HG02763 (cell line): ENCODE measurements at regions not wholly inside any gene's neighbourhood (a gene's known extent, or its start where the extent isn't known, plus 50 kb on each side); places are given as distances from the start of the nearest gene placed in this dataset.
"Not testable (repeated sequence)": the region's sequence is repeated elsewhere in the genome, so short reads cannot be mapped to it uniquely, and the experiment has no call there.

ENCODE experiments used
- ATAC-seq: cut with Tn5 transposase; IDR thresholded peaks from one replicate; pipeline ENCODE4 v1.9.1; 2021; ENCODE audit warnings: mild to moderate bottlenecking, moderate library complexity; ENCODE audit not compliant: unreplicated experiment

DNA sequence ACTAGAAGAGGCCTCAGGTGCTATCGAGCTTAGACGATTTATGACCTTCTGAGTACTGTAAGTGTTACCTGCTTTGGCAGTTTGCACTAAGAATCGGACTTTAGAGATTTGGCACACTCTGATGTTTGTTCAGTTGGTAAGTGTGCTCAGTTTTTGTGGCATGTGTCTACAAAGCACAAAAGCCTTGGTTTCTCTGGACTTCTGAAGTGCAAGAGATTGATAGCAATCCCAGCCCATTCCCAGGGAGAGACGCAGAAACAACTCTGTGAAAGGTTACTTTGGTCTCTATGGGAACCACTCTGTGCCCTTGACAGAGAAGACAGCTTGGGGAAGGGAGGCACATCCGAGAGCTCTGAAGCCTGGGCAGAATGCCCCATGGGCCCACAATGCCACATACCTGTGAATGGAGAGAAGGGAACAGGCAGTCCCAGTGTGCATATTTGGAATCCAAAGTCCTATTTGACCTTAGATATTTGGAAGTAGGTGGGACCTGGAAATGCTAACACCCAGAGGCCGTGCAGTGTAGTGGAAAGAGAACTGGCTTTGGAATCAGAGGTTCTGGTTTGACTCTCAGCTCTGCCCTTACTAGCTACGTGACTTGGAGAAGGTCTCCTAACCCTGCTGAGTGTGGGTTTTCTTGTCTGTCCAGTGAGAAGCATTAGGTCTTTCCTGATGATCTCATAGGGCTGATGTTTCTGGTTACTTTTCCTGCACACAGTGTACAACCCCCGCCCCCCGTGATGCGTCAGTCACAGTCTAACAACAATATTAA lies 194.3 kb upstream of the VLDLR start:
- no peak for ATAC-seq

DNA sequence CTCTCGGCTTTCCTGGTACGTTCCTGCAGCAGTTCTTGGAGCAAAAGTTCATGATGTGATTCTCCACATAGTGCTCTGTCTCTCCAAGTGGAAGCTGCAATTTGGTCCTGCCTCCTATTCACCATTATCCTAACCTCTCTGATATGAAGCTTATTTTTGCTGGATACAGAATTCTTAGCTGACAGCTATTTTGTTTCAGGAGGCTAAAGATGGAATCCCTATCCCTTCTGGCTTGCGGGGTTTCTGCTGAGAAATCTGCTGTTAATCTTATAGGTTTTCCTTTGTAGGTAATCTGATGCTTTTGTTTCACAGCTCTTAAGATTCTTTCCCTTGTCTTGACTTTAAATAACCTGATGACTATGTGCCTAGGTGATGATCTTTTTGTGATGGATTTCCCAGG lies 181.6 kb upstream of the VLDLR start:
- ATAC-seq, result no peak

DNA sequence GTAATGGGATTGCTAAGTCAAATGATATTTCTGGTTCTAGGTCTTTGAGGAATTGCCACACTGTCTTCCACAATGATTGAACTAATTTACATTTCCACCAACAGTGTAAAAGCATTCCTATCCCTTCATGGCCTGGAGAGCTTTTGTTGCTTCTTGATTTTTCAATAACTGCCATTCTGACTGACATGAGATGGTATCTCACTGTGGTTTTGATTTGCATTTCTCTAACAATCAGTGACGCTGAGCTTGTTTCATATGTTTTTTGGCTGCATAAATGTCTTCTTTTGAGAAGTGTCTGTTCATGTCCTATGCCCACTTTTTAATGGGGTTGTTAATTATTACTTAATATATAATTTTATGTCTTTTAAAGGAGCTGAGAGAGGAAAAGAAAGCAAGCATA lies 177.7 kb upstream of the VLDLR start:
- not testable (repeated sequence) for ATAC-seq

DNA sequence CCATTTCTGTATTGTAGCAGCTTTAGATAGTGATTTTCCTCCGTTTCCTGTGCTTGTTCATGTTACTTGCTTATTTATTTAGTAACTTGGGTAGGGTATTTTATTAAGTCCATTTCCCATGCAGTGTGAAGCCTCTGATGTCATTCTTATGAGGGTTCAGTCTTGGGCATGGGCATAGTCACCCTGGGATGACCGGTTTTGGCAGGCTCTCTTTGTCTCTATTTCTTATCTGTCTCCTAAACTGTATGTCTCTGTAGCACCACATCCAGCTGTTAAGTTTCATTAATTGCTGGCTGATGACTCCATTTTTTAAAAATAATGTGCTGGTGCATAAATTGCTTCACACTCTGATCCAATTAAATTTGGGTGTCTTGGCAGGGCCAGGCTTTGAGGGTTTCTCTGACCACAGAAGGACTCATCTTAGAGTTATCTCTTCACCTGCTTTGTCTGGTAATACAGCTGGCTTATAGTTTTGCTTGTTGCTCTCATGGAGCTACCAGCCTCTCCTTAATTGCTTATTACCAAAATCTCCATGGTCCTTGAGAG lies 173.3 kb upstream of the VLDLR start:
- no peak for ATAC-seq

DNA sequence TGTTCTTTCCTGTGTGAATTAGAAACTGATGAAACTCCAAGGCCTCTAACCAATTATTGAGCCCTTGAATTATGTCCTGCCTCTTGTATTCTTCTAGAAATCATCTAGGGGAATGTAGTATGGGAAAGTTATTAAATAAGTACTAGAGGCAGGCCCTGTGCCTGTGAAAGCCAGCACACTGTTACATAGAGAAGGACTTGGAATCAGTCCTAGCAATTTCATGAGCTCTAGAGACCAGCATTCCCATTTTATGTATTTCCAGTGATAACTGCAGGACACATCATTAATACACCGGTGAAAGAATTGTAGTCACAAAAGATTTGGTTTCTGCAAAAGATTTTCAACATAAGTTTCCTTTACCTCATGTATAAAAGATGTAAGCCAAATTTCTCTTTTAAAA lies 168.5 kb upstream of the VLDLR start:
- ATAC-seq, result no peak

DNA sequence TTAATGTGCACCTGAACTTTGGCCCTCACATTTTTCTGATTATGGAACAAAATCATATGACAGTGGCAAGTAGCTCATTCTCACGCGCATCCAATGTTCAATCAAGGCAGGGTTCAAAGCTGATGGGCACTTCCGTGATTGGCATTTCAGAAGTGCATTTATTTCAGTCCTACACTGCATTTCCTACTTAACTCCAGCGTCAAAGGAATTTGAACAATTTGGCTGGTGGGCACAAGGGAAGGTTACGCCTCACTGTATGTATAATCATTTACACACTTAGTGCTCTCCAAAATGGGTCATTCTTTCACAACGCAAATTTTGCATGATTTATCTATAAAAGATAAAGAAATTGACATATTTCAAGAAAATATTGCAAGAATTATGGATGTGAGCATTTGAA lies 167.9 kb upstream of the VLDLR start:
- no peak for ATAC-seq

DNA sequence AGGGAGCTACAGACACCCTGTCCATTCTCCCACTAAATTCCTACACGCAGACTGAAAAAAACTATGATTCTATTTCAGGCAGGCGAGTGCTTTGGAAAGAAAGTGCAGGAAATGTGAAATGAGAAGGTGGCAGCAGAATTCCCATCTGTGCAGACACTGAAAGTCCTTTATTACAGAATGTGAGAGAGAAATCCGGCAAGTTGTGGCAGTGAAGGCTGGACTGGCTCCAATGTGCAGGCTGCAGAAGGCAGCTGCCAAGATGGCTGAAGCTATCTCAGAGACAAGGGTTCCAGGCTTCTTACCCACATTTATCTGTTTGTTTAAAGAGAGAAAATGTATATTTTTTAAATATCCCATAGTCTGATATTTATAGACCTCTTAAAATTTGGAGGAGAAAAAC lies 161.8 kb upstream of the VLDLR start:
- ATAC-seq, result no peak

DNA sequence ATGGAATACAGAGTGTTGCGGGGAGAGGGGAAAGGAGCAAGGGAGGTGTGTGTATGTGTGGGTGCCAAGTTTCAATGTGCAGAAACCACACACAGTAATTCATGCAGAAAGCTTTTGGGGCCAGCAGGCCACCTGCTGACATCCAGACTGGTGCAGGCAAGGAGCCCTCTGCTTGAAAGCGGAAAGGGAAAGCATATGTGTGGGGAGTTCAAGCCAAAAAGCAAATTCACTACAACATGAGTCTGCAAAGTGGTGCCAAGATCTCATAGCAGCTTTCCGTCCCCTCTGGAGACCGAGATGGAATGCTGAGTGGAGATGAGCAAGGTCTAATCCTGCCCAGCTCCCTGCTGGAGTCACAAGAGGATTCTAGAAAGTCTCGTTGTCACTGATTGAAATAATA lies 159.7 kb upstream of the VLDLR start:
- ATAC-seq, result no peak

DNA sequence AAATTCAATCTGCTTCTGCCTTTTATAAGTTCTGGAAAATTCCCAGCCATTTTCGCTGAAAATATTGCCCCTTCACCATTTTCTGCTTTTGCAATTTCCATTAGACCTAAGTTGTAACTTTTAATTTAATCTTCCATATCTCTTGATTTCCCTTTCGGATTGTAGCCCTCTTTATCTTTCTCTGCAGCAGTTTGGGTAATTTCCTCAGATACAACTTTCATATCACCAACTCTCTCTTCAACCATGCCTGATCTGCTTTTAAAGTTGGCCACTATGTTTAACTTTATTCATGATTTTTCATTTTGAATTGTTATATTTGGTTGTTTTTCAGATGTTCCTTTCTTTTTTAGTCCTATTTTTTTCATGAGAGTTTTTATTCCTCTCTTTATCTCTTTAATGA lies 157.0 kb upstream of the VLDLR start:
- ATAC-seq, result no peak

DNA sequence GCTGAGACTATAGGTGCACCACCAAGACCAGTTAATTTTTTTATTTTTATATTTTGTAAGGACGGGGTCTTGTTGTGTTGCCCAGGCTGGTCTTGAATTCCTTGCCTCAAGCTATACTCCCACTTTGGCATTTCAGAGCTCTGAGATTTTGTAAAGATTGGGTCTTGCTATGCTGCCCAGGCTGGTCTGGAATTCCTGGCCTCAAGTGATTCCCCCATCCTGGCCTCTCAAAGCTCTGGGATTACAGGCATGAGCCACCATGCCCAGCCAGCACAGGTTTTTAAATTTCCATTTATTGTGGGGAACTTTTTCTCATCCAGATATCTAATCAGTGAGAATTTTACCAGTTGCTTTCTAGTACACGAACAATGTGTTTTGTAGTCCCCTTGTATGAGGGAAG lies 156.1 kb upstream of the VLDLR start:
- no peak for ATAC-seq

DNA sequence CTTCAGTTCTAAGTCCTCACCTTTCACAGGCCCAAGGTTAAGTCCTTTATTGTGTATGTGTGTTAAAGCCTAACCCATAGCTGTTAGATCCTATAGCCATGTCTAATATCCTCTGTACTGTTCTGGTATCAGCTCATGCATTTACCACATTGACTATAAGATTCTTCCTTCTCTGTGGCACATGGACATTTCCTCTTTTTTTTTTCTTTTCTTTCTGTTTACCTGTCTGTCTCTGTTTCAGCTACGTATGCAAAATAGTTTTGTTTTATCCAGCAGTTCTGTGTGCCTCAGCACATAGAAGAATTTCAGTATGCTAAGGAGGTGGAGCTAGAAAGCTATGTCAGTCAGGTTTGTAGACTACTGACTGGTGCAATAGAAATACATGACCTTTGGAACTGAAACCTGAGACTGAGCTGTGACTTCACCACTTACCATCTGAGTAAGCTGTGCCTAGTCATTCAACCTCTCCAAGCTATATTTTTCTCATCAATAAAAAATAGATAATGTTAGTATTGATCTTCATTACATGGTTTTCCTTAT lies 155.6 kb upstream of the VLDLR start:
- ATAC-seq, result peak; percentile 99

DNA sequence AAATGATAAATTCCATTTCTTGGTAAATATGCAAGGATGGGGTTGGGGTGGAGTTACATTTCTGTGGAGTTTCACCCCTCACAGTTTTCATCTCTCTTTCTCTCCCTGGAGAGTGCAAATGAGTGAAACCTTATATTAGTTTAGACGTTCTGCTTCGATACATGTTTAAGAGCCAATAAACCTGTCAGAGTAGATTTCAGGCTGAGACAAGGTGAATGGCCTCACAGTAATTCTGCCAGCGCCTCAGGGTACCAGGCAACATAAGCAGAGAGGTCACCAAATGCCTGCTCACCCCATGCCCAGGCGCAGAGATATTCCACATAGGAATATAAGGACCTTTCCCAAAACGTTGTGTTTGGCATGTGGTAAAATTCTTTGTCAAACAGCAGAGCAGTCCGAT lies 154.9 kb upstream of the VLDLR start:
- ATAC-seq, result no peak

DNA sequence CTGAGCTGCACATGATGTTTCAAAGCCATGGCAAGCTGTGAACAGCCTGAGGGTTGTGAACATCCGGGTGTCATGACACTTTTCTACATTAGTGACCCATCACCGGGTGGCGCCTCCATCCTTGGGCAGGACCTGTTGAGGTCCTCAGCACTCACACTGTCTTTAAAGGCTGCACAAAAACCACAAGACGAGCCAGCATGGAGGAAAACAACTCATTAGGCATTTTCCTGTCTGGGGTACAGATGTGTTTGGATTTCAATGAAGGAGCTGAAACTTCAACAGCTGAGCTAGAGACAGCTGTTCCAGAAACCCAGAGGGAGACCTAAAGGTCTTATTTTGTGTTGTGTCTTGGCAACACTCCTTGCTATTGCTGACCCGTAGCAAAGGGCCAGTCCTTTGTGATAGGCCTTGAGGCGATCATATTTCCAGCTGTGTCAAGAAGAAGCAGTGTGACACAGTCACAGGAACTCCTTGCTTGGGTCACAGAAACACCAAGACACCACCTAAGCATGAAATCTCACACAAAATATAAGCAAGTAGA lies 151.8 kb upstream of the VLDLR start:
- ATAC-seq, result no peak

DNA sequence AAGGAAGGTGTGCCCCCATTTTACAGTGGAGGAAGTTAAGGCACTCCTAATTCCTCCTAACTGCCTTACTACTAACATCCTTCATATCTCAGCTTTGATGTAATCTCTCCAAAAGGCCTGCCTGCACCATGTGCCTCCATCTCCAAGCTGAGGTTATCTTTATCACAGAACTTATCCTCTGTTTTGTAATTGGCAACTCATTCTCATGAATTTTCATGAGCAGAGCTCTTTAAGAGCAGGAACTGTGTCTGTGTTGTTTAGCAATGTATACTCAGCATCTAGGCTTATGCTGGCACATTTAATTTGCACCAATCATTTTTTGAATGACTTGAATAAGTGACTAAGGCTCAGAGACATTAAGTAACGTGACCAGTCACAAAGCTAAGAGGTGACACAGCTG lies 147.9 kb upstream of the VLDLR start:
- no peak for ATAC-seq

DNA sequence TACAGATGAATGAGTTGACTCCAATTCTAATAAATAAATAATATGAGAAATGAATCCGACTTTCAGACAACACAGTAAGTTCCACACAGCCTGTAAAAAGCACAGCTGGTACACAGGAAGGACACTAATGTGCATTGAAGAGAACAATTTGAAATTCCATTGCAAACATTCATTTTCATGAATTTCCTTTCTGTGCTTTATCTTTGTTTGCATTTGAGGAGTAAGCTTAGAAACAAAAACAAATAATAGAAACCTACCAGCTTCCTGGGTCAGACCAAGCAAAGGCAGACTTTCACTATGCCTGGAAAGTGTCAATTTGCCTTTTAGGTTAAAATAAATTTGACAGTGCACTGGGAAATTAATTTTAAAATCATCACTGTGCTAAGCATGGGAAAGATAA lies 143.8 kb upstream of the VLDLR start:
- ATAC-seq, result no peak

DNA sequence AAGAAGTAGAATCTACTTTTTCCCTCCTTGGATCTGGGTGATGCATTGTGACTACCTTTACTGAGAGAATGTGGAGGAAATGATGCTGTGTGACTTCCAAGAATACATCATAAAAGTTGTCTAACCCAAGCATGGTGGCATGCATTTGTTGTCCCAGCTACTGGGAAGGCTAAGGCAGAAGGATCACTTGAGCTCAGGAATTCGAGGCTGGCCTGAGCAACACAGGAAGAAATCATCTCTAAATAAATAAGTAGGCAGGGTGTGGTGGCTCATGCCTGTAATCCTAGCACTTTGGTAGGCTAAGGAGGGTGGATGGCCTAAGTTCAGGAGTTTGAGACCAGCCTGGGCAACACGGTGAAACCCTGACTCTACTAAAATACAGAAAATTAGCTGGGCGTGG lies 143.2 kb upstream of the VLDLR start:
- ATAC-seq, result no peak

DNA sequence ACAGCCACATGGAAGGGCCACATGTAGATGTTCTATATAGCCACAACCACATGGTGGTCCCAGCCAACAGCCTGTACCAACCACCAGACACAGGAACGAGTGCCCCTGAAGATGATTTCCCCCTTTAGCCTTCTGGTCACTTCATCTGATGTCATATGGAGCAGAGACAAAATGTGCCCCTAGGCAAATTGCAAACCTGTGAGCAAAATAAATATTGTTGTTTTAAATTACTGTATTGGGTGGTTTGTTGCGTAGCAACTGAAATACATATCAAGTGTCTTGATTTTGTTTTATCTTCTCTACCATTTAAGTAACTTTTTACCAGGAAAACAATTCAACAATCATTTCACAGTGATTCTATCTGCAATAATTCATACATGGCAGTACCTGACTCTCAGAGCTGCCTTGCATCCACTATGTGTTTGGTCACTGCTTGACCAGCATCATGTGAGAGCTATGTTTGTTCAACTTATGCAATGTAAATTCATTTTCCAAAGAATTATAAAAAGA lies 142.5 kb upstream of the VLDLR start:
- ATAC-seq, result no peak

DNA sequence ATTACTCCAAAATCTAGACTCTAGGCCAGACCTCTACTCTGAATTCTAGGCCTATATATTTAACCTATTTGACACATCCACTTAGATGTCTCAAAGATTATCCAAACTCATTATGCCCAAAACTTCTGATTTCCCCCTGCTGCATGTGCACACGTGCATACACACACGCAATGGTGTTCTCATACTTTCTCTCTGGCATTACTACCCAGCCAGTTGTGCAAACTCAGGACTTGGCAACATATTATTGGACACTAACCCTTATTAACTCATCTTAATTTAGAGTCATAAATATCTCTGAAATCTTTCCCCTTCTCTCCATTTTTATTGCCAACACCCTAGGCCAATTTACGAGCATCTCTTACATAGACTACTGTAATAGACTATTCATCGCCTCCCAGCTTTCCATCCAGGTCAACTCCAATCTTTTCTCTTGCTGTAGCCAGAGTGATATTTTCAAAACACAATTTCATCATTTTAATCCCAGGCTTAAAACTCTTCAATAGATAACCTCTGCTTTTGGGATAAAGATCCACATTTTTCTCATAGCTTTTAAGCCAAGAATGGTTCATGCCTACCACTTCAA lies 141.2 kb upstream of the VLDLR start:
- no peak for ATAC-seq

DNA sequence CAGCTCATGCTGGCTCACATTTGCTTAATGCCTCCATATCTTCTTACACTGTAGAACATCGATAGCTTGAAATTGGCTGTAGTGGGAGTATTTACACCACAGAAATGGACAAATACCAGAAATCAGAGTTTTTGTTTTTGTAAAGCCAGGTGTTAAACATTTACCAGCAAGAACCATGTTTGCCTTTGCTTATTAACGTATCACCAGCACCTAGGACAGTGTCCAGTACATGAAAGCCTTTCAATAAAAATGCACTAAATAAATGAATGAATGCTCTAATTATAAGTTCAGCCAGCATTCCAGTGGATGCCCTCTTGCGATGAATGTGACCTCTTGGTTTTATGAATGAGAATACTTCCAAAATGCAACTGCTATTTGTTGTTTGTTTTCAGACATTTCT lies 140.4 kb upstream of the VLDLR start:
- ATAC-seq, result no peak

DNA sequence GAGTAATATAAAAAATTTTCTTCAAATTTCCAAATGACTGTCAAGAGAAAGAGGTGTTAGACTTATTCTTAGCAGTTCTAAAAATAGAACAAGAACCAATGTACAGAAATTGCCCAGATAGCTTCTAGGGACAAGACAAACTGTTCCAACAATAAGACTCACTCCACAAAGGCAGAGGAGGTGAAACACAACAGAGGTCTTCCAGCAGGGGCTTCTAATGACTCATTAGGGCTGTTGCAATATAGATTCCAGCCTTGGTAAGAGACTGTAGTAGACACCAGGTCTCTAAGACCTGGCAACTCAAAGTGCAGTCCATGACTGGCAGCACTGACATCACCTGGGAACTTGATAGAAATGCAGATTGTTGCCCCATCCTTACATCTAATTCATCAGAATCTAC lies 134.6 kb upstream of the VLDLR start:
- ATAC-seq, result no peak

DNA sequence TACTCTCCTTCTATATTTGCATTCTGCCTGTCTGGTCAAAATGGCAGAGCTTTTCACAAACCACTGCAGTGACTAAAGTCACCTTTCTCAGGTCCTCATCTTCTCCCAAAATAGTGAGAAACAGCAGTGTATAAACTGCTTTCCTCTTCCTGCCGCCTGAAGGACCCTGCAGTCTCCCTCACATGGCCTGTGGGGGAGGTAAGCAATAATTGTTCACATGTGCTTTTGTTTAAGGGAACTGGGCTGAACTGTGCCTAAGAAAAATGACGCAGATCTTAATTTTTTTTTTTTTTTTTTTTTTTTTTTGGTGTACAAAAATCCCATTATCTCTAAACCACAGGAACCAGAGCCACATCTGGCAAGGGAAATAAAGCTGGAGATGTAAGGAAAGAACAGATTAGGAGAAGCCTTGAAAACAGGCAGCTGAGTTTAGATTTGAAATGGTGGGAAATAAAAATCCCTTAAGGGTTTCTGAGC lies 131.7 kb upstream of the VLDLR start:
- ATAC-seq, result no peak

DNA sequence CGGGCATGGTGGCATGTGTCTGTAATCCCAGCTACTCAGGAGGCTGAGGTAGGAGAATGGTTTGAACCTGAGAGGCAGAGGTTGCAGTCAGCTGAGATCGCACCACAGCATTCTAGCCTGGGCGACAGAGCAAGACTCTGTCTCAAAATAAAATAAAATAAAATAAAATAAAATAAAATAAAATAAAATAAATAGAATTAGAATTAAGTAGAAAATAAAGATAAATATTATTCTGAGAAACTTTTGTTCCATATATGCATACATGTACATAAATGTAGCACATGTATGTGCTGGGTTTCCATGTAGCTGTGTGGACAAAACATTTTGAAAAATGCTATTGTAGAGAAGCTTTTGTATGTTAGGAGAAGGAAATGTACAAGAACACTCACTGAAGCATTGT lies 129.4 kb upstream of the VLDLR start:
- no peak for ATAC-seq
